Femur (tissue), 1 donor: ENCODE measurements at regions not wholly inside any gene's neighbourhood (a gene's known extent, or its start where the extent isn't known, plus 50 kb on each side); places are given as distances from the start of the nearest gene placed in this dataset.

Experiments used
- DNase-seq: peaks from one replicate; pipeline ENCODE4 v3.0.0-alpha.2; 2017

DNA sequence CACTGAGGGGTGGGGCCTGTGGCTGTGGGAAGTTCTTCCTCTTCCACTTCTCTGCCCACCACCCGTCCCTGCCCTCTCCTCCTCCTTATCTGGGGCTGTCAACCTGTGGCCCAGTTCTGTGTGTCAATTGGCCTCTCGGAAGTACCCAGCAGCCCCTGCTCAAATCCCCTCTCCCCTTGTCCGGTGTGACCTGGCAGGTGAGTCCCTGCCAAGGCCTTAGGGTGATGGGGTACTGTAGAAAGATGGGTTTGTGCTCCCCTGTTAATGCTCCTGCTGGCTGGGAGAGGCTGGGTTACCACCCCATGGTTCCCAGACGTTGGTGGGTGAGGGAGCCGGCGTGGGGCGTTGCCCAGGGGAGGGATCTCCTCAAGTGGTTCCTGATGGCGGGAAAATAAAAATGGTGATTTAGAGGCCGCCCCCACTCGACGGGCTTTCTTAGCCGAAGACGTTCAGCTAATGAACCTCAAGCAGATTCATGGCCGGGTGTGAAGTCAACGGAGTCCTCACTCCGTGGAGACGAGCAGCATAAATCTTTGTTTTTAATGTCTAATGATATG, 141.2 kb downstream of the URI1 start:
- DNase-seq, result no peak

- DNase-seq, result no peak
These were observed 141.7 kb downstream of the URI1 start for GRCh38 chr19:30083701-30084156.

DNA sequence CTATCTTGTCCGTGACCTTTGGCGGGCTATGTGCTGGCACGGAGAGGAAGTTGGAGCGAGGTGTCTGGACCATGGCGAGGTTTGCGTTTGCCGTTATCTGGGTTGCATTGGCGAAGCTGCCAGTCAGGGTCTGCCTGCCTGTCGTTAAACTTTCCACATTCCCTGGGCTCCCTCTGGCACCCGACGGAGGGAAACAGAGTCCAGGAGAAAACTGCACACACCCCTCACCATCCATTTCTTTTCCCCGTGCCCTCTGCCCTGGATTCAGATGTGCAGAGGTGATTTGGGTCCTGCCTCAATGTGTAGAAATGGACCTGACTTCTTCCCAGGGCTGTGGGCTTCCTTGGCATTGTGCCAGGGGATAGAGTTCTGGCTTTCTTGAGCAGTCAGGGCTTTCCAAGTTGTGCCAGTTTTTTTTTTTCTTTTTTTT, 142.4 kb downstream of the URI1 start:
- no peak for DNase-seq

DNA sequence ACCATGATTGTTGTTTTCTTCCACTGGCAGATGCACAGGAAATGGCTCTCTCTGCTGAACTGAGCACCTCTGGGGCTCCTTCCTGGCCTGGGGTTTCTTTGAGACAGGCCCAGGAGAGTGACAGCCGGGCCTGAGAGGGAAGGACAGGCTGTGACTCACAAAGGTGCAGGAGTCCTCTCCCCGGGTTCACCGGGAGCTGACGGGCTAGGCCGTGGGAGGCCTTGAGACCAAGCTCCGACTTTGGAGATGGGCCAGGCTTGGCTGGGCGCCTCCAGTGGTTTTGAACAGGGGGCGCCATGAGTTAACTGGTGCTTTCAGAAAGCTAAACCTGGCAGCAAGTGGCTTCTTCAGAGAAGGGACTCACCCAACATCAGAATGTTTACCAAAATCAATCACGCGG, 143.4 kb downstream of the URI1 start:
- peak; percentile 41 for DNase-seq

GRCh38 chr19:30086220-30086619, 144.2 kb downstream of the URI1 start:
- DNase-seq, result no peak

DNA sequence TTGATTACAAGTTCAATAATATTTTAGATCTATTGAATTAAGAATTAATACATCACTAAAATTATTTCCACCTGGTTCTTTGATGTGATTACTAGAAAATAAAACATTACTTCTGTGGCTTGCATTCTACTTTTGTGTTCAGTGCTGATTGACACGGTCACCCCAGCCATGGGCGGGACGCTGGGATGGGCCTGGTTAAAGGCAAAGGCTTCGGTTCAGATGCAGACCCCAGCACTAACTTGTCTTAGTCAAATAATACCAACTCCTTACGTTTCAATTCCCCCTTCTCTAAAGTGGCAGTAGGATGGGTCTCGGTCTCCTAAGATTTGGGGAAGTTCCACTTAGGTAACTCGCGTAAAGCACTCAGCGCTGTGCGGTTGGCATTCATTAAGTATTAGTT, 144.9 kb downstream of the URI1 start:
- no peak for DNase-seq

- DNase-seq, result no peak
These were observed 145.5 kb downstream of the URI1 start for GRCh38 chr19:30087381-30088138.

DNA sequence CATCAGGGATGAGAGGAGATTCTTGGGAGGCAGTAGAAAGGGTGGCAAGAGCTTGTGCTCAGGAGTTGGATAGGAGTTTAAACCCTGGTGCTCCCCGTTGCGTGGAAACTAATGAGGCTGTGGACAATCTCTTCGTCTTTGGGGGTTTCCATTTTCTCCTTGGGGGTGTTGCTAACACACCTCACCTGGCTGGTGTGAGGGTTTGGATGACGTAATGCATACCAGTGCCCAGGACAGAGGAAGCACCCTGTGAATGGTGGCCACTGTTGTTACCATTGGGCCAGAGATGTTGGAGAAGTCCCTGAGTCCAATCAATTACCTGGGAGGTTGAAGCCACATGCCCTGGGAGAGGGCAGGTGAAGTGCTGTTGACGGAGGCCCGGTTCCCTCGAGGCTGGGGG, 146.5 kb downstream of the URI1 start:
- no peak for DNase-seq

DNA sequence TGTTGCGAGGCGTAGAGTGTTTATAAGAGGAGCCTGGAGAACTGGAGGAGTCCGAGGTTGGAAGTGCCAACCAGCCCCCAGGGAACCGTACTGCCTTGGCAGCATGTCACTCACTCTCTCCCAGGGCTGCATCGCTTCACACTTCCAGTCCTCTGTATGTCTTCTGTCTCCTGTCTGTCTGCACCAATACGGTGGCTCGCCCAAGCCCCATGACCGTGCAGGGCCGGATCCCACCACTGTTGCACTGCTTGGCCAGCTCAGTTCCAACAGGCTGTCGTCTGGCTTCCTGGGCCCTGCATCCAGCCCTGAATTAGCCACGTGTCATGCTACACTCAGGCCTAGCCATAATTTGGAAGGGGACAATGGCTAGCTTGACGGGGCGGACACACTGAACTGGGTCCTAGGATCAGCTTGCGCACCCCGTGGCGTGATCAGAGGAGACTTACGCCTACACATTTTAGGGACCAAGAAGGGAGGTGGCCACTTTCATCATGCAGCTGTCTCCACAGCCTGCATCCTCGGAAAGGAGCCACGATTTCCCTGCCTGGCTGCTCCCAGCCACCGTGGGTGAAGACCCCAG, 147.1 kb downstream of the URI1 start:
- DNase-seq, result no peak

- DNase-seq, result no peak
These were observed 148.4 kb downstream of the URI1 start for GRCh38 chr19:30090476-30090875.

DNA sequence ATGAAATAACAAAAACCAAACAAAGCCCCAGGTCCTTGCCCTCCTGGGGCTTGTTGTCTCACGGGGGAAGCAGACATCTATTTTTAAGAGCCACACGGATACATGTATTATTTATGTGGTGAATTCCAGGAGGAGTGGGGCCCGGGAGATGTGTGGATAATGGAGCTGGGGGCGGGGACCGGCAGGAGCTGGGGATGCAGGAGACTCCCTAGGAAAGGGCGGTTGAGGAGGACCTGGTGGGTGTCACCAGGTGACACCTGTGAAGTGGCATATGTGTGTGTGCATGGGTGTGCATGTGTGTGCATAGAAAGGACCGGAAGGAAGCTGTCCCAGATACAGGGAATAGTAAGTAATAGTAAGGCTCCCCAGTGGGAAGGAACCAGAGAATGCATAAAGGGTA, 148.9 kb downstream of the URI1 start:
- no peak for DNase-seq

DNA sequence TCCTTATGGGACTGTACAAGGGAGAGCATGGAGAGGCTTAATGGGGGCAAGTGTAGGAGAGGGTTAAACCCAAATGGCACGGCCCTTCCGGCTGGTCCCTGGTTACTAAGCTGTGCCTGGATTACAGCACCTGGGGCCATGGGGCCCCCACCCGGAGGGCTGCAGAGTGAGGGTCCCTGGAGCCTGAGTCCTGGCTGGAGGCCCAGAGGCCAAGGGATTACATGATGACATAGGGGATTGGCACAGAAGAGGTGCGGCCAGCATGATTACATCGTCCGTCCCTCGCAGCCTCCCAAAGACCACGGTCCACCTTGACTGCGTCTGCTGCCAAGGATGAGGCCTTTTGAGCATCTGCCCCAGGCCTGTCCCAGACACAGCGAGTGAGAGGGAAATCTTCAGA, 149.4 kb downstream of the URI1 start:
- DNase-seq, result no peak

DNA sequence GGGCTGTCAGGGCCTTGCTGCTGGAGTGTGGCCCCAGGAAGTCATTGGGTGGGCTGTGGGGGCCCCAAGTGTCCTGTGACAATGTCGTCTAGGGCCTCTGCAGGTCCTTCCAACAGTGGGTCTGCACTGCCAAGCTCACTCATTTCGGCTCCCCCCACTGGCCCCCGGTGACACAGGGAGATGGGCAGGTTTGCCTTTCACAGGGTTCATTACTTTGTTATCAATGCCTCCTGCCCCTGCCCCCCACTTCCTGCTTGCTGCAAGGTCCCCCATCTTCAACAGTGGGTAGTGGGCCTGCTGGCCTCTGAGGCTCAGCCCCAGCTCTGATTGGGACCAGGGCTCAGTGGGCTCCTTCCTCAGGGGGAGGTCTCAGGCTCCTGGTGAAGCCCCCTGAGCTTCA, 149.8 kb downstream of the URI1 start:
- DNase-seq, result no peak

DNA sequence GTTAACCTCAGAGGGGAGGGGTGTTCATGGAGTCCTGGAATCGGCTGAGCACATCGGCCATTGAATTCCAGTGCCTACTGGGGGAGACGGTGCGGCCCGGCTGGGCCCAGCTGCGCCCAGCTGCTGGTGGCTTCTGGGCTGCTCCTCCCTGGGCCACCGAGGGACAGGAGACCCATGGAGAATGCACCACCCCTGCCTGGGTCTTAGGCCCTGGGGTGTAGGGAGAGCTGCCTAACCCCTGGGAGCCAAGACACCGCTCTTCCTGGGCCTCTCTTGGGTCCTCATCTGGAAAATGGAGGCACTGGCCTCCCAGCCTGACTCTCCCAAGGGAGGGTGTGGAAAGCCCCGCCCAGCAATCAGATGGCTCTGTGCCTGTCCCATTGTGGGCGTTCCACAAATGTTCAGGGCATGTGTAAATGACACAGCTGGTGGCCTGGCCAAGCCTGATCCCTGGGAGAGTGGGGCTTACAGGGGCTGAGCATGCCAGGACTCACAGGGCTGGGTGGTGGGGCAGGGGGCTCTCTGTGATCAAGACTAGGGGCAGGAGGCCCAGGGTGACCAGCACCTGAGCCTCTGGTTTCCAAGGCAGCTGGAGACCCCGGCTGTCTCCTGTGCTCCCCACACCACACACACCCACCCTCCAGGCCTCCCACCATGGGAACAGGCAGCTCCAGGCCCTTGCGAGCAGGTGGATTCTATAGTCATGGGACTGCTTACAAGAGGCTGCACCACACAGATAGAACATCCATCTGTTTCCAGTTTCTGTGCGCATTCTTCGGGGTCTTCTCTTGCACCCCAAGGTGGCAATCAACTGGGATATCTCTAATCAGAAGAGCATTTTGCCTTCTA, 150.9 kb downstream of the URI1 start:
- peak; percentile 34 for DNase-seq

DNA sequence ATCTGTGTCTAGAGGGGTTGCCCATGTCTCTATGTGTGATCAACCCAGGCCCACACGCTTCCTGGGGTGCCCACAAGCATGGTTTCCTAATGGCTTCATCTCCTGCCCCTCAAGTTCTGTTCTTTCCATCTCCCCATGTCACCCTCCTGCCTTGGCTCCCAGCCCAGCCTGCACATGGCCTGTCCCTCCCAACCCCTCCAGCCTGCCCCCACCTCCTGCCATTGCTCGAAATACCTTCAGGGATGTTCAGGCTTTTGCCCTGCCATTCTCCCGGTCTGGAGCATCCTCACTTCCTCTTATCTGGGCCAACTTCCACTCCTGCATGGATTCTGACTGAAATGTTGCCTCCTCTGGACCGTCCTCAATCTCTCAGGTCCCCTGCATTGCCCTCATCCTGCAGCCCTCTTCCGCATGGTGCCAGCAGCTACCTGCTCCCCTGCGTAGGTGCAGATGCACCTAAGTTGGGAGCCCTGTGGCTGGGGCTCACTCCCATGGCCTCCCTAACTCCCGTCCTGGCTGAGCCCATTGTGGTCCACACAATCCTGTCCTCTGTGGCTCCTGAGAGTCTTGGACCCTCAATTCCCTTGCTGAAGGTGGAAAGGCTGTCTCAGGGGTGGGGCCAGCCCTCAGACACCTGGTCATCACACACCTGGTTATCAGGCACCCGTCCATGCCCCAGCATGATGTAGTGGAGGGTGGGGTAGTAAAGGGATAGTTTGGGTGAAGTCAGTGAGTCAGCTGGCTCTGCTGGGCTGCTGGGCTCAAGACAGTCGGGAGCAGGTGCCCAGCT, 152.1 kb downstream of the URI1 start:
- DNase-seq, result no peak

GRCh38 chr19:30094756-30095140, 152.7 kb downstream of the URI1 start:
- no peak for DNase-seq

GRCh38 chr19:30095171-30095570, 153.1 kb downstream of the URI1 start:
- no peak for DNase-seq

GRCh38 chr19:30096596-30097370, 154.7 kb downstream of the URI1 start:
- DNase-seq, result no peak

GRCh38 chr19:30097746-30098280, 155.8 kb downstream of the URI1 start:
- DNase-seq, result no peak

- no peak for DNase-seq
These were observed 160.2 kb downstream of the URI1 start for GRCh38 chr19:30102239-30102638.

DNA sequence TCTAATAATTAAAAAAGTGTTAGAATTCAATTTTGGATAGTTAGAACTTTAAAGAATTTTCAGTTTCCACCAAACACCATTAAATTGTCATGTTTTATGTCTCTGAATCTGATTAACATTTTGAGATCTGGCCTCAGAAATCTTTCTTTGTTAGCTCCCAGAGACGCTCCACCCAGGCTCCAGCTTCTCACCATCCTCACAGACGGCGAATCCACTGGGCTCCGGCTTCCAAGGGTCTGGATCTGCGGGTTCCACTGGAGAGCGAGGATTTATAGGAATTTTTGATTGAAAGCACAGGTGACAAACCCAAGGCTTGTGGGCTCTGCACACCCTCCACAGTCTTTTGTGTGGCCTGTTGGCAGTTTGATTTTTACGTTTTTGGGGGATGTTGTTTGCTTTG, 160.6 kb downstream of the URI1 start:
- no peak for DNase-seq

GRCh38 chr19:30103981-30104380, 161.9 kb downstream of the URI1 start:
- no peak for DNase-seq
